ENCODE measurements at regions not wholly inside any gene's neighbourhood (a gene's known extent, or its start where the extent isn't known, plus 50 kb on each side); places are given as distances from the start of the nearest gene placed in this dataset.
A peak's percentile ranks its signal among the peaks of the same experiment; 100 is the strongest.

DNA sequence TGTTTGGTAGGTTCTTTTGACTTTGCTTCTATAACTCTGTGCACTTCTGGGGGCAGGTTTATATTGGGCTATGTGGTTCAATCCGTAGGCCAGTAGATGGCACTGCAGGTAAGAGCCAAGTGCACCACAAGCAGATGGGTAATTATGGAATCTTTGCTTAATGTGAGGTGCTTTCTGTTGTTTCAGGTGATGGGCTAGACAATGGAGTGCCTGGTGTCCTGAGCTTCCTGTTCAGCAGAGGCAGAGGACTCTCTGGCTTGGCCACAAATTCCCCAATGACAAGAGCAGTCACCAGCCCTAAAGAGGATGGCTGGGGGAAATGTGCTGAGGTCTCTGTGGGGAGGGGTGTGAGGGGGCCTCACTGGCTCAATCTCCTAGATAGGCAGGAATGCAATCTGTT is 455.0 kb downstream of the CCSER2 start:
- ChIA-PET CTCF (interaction anchor here (0.6 kb wide), 1 partner anchor 54 kb away, joined by 3 read pairs; no protein-coding TSS in a partner anchor), POLR2A (ENCODE audit: low non-redundant PET) (no interaction called here)
- H3K27ac ChIP-seq, result no peak overlapping the region
- TF ChIP-seq, protein P1, sequence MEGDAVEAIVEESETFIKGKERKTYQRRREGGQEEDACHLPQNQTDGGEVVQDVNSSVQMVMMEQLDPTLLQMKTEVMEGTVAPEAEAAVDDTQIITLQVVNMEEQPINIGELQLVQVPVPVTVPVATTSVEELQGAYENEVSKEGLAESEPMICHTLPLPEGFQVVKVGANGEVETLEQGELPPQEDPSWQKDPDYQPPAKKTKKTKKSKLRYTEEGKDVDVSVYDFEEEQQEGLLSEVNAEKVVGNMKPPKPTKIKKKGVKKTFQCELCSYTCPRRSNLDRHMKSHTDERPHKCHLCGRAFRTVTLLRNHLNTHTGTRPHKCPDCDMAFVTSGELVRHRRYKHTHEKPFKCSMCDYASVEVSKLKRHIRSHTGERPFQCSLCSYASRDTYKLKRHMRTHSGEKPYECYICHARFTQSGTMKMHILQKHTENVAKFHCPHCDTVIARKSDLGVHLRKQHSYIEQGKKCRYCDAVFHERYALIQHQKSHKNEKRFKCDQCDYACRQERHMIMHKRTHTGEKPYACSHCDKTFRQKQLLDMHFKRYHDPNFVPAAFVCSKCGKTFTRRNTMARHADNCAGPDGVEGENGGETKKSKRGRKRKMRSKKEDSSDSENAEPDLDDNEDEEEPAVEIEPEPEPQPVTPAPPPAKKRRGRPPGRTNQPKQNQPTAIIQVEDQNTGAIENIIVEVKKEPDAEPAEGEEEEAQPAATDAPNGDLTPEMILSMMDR (conservative IDR thresholded peaks at IDR 0.05; ENCODE audit: low read depth), result 0 out of 2 replicates have a peak, but pooled peaks have one; percentile 17
- DNase-seq (ENCODE audit: low spot score), result peak; percentile 42

DNA sequence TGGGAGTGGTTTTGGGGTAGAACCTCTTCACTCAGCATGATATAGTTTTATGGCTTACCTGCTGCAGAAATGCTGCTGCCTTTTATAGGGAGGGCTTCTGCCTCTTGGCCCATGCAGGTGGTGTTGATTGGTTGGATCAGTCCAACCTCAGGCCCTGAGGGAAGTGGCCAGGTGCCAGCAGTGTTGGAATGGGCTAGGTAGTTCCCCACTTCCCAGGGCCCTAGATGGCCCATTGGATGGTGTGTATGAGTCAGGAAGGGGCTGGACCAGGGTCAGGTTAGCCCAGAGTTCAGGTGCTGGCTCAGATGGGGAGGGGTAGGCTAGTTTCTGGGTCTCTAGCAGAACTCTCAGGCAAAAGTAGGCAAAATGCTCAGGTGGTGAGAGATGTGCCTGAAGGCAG is 455.5 kb downstream of the CCSER2 start:
- POLR2A ChIA-PET (ENCODE audit: low non-redundant PET), result no interaction called here
- no peak for DNase-seq (ENCODE audit: low spot score)
- CTCF ChIA-PET, result interaction anchor here (0.6 kb wide), 1 partner anchor 54 kb away, joined by 3 read pairs; no protein-coding TSS in a partner anchor
- TF ChIP-seq, protein P1 (conservative IDR thresholded peaks at IDR 0.05; ENCODE audit: low read depth), result no peak
- H3K27ac ChIP-seq, result no peak overlapping the region

- POLR2A ChIA-PET (ENCODE audit: low non-redundant PET), result no interaction called here
- CTCF ChIA-PET, result no interaction called here
- TF ChIP-seq, protein P1 (conservative IDR thresholded peaks at IDR 0.05; ENCODE audit: low read depth), result no peak
- DNase-seq (ENCODE audit: low spot score), result no peak
- no peak overlapping the region for H3K27ac ChIP-seq
Observed at GRCh38 chr10:84784749-84785148, 456.4 kb downstream of the CCSER2 start.

DNA sequence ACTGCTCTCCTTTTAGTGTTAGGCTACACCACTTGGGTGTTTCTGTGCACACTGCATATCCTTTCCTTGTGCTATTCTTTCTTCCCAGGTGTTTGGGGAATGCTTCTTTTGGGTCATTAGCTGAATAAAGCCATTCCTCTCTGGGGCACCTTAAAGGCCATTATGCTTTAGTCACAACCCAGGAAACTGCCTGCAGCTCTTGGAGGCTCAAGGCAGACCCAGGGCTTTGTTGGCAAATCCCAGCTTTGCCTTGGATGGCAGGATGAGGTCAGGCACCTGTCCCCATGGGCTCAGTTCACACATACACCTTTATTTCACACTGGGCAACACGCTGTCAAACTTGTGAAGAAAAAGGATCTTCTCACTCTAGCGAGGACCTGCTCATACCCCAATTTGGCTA is 460.6 kb downstream of the CCSER2 start:
- POLR2A ChIA-PET (ENCODE audit: low non-redundant PET), result no interaction called here
- H3K27ac ChIP-seq, result no peak overlapping the region
- TF ChIP-seq, protein P1 (conservative IDR thresholded peaks at IDR 0.05; ENCODE audit: low read depth), result no peak
- DNase-seq (ENCODE audit: low spot score), result no peak
- CTCF ChIA-PET, result no interaction called here

GRCh38 chr10:84798312-84798711 is 469.9 kb downstream of the CCSER2 start:
- CTCF ChIA-PET, result no interaction called here
- TF ChIP-seq, protein P1 (conservative IDR thresholded peaks at IDR 0.05; ENCODE audit: low read depth), result no peak
- POLR2A ChIA-PET (ENCODE audit: low non-redundant PET), result no interaction called here
- no peak overlapping the region for H3K27ac ChIP-seq
- no peak for DNase-seq (ENCODE audit: low spot score)

DNA sequence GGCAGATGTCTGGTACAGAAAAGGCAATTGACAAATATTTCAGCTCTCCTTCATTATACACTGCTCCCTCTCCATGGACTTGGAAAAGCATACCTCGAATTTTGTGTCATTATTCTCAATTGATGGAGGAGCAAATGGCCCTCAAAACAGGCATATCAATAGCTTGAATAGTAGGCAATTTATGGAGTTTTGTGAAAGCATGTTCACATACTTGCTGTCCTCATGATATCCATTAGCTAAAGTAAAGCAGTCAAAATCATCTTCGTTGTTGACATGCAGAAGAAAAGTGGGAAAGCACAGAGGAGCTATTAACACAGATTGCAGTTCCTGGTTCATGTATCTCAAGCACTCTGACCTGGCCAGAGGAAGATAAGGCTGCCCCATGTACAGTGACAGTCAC is 472.8 kb downstream of the CCSER2 start:
- TF ChIP-seq, protein P1 (conservative IDR thresholded peaks at IDR 0.05; ENCODE audit: low read depth), result no peak
- CTCF ChIA-PET, result interaction anchor here (0.6 kb wide), 1 partner anchor 61 kb away, joined by 4 read pairs; no protein-coding TSS in a partner anchor
- H3K27ac ChIP-seq, result no peak overlapping the region
- no peak for DNase-seq (ENCODE audit: low spot score)
- POLR2A ChIA-PET (ENCODE audit: low non-redundant PET), result no interaction called here

- no peak for DNase-seq (ENCODE audit: low spot score)
- ChIA-PET POLR2A (ENCODE audit: low non-redundant PET) (no interaction called here), CTCF (no interaction called here)
- no peak overlapping the region for H3K27ac ChIP-seq
- TF ChIP-seq, protein P1 (conservative IDR thresholded peaks at IDR 0.05; ENCODE audit: low read depth), result no peak
Observed at GRCh38 chr10:84801916-84802315, 473.5 kb downstream of the CCSER2 start.
